ENCODE measurements at regions not wholly inside any gene's neighbourhood (a gene's known extent, or its start where the extent isn't known, plus 50 kb on each side); places are given as distances from the start of the nearest gene placed in this dataset.
"Not testable (repeated sequence)": the region's sequence is repeated elsewhere in the genome, so short reads cannot be mapped to it uniquely, and the experiment has no call there.

DNA sequence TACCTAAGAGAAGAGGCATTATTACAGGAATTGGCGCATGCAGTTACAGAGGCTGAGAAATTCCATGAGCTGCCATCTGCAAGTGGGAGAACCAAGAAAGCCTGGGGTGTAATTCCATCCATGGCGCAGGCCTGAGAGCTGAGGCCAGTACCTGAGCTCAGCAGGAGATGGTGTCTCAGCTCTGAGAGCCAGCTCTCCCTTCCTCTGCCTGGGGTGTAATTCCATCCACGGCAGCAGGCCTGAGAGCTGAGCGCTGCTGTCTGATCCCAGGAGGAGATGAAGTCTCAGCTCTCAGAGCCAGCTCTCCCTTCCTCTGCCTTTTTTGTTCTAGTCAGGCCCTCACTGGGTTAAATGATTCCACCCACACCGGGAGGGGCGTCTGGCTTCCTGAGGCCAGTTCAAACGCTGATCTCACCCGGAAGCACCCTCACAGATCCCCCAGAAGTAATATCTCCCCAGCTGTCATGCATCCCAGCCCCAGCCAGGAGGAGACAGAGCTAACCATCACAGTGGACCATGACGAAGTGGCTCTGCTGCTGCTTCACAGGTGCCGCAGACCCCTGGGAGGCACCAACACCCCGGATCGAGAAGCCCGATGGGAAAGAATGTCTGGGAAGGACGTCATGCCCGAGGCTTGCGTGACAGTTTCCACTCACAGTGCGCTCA is 4454.9 kb upstream of the TPTE start:
- not testable (repeated sequence) for DNase-seq

DNA sequence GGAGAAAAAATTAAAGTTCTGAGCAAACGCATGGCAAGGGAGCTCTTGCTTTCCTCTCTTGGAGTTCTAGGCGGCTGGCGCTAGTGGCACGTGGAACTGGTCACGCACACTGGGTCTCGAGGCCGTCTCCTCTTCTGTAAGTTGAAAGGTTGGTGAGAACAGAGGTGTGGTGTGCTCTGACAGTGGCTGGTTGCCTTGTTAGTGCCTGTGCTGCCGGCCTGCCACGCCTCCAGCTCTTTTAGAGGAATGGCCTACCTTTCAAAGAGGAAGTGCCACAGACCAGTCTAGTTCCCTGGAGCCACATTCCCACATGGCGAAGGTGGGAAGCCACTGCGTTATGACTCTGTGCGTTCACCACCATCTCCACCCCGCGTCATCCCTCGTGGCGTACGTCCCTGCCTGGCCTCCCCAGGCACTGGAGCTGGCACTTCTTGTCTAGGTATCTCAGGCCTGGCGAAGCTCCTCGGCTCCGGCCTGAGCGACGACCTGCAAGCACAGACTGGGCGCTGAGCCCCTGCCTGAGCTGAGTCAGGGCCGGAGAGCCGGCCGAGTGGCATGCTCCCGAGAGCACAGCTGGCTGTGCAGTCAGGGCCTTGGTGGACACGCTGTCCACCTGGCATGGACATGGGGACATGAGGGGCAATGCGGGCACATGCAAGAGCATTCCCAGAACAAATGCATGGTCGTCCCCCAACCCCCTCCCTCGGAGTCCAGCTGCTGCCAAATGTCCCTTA is 4453.1 kb upstream of the TPTE start:
- not testable (repeated sequence) for DNase-seq

DNA sequence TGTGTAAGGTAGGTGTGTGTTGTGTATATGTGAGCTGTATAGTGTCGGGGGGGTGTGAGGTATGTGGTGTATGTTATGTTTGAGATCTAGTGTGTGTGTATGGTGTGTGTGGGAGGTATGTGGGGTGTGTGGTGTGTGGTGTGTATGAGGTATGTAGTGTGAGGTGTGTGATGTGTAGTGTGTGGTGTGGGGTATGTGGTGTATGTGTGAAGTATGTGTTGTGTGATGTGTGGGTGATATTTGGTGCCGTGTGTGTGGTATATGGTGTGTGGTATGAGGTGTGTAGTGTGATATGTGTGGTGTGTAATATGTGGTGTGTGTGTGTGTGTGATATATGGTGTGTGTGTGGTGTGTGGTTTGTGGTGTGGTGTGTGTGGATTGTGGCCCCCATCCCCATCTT is 4451.2 kb upstream of the TPTE start:
- not testable (repeated sequence) for DNase-seq

GRCh38 chr21:6072691-6073090 is 4448.7 kb upstream of the TPTE start:
- DNase-seq, result not testable (repeated sequence)

- not testable (repeated sequence) for DNase-seq
These were observed 4447.2 kb upstream of the TPTE start for GRCh38 chr21:6073993-6074705.

GRCh38 chr21:6074935-6075334 is 4446.4 kb upstream of the TPTE start:
- not testable (repeated sequence) for DNase-seq

GRCh38 chr21:6075627-6076208 is 4445.7 kb upstream of the TPTE start:
- DNase-seq, result not testable (repeated sequence)

- not testable (repeated sequence) for DNase-seq
These were observed 4444.0 kb upstream of the TPTE start for GRCh38 chr21:6077358-6077757.

- DNase-seq, result not testable (repeated sequence)
These were observed 4442.5 kb upstream of the TPTE start for GRCh38 chr21:6078902-6079301.

GRCh38 chr21:6080941-6081655 is 4440.3 kb upstream of the TPTE start:
- DNase-seq, result not testable (repeated sequence)

- DNase-seq, result not testable (repeated sequence)
These were observed 4439.2 kb upstream of the TPTE start for GRCh38 chr21:6082166-6082565.

DNA sequence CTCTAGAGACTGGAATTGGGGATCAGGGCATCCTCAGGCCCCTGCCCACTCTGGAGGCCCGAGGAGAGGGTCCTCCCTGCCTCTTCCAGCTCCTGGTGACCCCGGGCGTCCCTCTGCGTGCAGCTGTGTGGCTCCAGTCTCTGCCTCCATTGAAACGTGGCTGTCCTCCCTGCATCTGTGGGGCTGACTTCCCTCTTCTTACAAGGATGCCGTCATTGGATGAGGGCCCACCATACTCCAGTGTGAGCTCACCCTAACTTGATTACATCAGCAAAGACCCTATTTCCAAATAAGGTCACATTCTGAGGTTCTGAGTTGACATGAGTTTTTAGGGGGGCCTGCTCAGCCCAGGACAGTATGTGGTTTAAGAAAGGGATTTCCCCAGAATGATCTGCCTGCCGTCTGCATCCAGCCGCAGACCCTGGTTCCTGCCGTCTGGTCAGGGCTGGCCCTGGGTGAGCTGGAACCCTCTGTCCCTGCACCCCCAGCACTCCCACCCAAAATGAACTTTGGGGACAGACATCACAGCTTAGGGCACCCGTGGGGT is 4437.7 kb upstream of the TPTE start:
- DNase-seq, result not testable (repeated sequence)

DNA sequence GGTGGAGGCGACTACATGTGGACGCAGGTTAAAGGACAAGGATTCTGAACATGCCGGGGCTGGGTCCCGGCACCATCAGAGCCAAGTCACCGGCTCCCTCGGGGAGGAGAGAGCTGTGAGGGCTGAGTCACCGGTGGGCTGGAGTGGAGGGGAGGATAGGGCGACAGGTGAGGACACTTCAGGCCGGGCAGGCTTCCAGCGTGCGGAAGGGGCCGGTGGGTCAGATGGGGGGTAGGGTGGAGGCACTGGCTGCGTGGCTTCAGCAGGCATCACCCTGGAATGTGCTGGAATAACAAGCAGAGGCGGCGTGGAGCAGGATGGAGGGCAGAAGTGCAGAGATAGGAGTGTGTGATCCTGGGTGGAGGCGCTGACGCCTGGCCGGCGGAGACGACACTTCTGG is 4435.3 kb upstream of the TPTE start:
- not testable (repeated sequence) for DNase-seq

DNA sequence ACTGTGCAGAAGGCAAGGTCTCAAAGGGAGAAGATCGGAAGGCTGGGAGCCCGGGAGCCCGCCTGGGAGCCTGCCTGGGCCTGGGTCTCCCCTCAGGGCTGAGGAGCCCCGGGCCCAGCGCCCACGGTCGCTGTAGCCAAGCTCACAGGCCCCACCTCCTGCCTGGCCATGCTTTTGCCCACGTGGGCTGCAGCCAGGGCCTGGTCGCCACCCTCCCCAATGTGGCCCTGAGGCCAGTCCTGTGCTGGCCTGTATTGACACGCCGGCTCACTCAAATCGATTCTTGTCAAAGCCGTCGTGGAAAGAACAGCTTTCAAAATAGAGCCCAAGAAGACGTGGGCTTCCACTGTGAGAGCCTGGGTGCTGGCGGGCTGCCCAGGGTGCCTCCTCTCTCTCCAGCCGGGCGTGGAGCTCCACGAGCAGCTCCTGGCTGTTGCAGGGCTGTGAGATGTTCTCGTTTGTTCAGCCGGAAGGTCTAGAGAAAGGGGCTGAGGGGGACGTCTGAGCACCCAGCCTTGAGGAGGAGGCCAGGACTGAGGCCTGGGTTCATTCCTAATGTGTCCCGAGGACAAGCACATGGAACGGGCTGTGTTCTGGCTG is 4433.7 kb upstream of the TPTE start:
- not testable (repeated sequence) for DNase-seq

DNA sequence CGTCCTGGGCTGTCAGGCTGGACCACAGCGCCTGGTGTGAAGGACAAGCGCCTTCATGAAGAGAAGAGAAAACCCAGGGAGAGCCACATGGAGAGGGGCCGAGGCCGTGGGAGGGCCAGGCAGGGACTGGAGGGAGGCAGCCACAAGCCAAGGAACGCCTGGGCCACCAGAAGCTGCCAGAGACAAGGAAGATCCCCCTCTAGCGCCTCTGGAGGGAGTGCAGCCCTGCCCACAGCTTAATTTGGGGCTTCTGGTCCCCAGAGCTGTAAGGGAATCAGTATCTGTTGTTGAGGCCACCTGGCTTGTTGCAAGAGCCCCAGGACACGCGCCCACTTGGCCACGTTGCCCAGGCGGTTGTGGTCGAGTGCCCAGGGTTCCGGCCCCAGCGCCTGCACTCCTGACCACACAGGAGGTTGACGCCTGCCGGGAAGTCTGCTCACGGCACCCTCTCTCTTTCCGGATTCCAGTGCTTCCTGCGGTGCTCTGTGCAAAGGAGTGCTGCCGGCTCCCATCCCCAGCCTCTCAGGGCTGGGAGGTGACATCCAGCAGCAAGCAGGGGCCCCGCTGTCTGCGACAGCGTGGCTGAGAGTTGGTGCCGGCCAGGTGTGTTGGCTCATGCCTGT is 4431.0 kb upstream of the TPTE start:
- not testable (repeated sequence) for DNase-seq

DNA sequence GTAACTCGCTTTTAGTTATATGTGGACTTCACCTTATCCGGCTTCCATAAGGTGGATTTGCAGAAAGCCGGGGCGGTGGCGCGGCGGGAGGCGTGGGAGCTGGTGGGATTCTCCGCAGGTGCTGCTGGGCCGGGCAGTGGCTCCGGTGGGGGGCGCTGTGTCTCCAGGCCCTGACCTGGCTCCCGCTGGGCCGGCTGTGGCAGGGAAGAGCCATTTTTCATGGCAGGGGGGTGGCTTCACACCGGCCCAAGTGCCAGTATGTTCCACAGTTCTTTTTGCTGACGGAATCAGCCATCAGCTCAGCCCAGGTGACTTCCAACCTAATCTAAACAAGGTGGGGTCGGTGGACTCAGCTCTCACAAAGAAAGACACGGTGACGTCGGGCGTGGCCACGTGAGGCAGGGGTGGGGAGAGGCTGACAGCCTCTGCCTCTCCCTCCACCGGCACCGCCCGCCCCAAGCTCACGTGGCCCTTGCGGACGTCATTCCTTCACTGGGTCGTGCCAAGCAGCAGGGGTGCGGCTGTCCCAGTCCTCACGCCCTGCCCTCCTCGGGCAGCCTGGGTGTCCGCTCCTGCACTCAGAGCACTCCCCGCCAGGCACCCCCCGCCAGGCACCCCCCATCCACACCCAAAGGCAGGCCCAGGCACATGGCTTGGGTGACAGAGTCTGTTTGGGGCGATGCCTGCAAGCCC is 4429.9 kb upstream of the TPTE start:
- DNase-seq, result not testable (repeated sequence)

DNA sequence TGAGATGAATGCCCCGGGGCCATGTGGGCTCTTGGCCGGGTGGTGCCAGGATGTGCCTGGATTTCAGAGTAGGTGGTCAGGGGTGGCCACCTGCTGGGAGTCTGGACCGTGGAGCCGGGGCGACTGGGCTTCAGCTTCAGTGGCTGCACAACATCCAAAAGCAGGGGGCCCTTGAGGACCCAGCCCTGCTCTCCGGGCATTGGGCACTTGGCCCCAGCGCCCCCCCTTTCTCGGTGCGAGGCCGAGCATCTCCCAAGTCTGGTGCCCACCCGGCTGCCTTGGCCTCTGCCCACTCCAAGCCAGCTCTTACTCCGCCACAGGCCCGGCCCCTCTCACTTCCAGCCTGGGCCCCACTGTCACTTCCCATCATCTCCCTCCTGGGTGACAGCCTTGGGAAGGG is 4429.0 kb upstream of the TPTE start:
- DNase-seq, result not testable (repeated sequence)

DNA sequence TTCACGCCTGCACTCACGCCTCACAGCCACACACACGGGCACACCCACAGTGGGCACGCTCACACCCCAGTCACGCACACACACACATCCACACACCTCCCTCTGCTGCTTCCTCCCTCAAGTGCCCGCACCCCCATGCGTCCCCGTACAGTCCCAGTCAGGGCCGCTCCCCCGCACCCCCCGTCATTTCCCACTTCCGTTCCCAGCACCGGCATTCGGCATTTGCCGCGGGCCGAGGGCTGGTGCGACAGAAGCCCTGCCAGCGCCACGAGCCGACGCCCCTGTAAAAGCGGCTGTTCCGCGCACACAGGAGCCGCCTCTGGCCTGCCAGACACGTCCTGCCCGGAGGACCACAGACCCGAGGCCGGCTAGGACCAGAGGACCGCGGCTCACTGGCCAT is 4428.0 kb upstream of the TPTE start:
- DNase-seq, result not testable (repeated sequence)

DNA sequence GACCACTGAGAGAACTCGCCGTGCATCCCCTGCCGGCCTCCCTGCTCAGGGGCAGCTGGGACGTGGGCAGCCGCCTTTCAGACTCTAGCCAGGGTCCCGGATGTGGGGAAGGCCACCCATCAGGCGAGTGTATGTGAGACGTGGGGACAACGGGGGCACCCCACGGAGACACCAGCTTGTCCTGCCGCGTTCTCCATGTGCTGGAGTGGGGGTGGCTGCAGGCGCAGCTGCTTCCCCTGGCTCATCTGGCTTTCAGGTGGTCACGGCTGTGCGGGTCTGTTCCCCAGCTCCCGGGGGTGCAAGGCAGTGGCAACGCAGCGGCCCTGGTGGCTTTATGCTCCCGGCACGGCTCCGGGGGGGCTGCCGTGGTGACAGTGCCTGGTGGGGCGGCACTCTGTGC is 4427.5 kb upstream of the TPTE start:
- DNase-seq, result not testable (repeated sequence)

DNA sequence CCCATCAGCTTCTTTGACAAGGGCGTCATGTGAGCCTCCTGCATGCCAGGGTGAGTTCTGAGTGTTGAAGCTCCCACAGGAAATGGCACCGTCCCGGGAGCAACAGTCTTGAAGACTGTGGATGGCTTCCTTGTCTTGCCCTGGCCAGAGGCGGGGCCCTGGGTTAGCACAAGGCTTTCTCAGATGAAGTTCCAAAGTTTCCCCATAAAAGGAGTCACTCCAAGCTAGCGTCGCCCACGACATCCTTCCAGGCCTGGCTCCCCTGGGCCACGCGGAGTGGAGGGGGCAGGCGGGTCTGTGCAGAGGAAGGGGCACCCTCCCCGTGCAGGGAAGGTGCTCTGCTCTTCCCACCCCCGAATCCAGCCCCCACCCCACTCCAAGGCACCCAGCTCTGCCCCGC is 4426.1 kb upstream of the TPTE start:
- DNase-seq, result not testable (repeated sequence)

Measured in T-helper 1 cell (primary cell).